PC-9 (cell line): ENCODE measurements at regions not wholly inside any gene's neighbourhood (a gene's known extent, or its start where the extent isn't known, plus 50 kb on each side); places are given as distances from the start of the nearest gene placed in this dataset.

Experiments used
- BruUV-seq: library from RNA; stranded (reverse); fragments of 400-500 nt; replicated peaks from 2 replicates; lab custom pipeline; 2021; lab: Mats Ljungman, UMichigan
- CTCF ChIA-PET: fragments of 300-600 bp; sonication (Branson Sonifier 250); formaldehyde crosslinking; loops from one replicate; lab custom pipeline; 2022; ENCODE audit warnings: antibody characterized with exemption; lab: Charles Lee
- POLR2A ChIA-PET: fragments of 300-600 bp; sonication (Branson Sonifier 250); formaldehyde crosslinking; loops from one replicate; lab custom pipeline; 2022; ENCODE audit warnings: antibody characterized with exemption; ENCODE audit not compliant: unreplicated experiment; lab: Charles Lee
- DNase-seq, 2 experiments: peaks; one replicate each; pipeline versions ENCODE4 v3.0.0 to v3.0.0-alpha.2; 2015 to 2022; ENCODE audit warnings: mixed read lengths in 1 of 2
- H2AFZ ChIP-seq: fragments of 200-600 bp; sonication (generic); 2 replicates; pipeline ENCODE4 v1.8.1; 2017; ENCODE audit warnings: antibody characterized with exemption
- H3F3A ChIP-seq: fragments of 200-600 bp; sonication (generic); 2 replicates; pipeline ENCODE4 v1.8.1; 2017; ENCODE audit warnings: antibody characterized with exemption, mild to moderate bottlenecking, low read depth; ENCODE audit not compliant: insufficient read depth
- H3K27ac ChIP-seq: fragments of 200-600 bp; sonication (generic); 2 replicates; pipeline ENCODE4 v1.6.1; 2016; ENCODE audit warnings: mixed run types
- H3K27me3 ChIP-seq: fragments of 200-600 bp; sonication (generic); 2 replicates; pipeline ENCODE4 v1.6.1; 2016; ENCODE audit warnings: low read depth, mixed run types; ENCODE audit not compliant: insufficient read depth
- H3K36me3 ChIP-seq: fragments of 200-600 bp; sonication (generic); 2 replicates; pipeline ENCODE4 v1.6.1; 2016; ENCODE audit warnings: low read depth, mixed run types
- H3K4me1 ChIP-seq: fragments of 200-600 bp; sonication (generic); replicated peaks from 2 replicates; pipeline ENCODE4 v1.6.1; 2016; ENCODE audit warnings: mixed run types; ENCODE audit not compliant: insufficient read depth
- H3K4me2 ChIP-seq: fragments of 200-600 bp; sonication (generic); 2 replicates; pipeline ENCODE4 v1.6.1; 2017; ENCODE audit warnings: mixed run types
- H3K4me3 ChIP-seq: fragments of 200-600 bp; sonication (generic); 2 replicates; pipeline ENCODE4 v1.6.1; 2016; ENCODE audit warnings: mixed run types
- H3K79me2 ChIP-seq: fragments of 200-600 bp; sonication (generic); 2 replicates; pipeline ENCODE4 v1.6.1; 2017; ENCODE audit warnings: low read depth, mixed run types
- H3K9me2 ChIP-seq: fragments of 200-600 bp; sonication (generic); 2 replicates; pipeline ENCODE4 v1.8.1; 2017; ENCODE audit warnings: mild to moderate bottlenecking; ENCODE audit not compliant: insufficient read depth
- H3K9me3 ChIP-seq: fragments of 200-600 bp; sonication (generic); 2 replicates; pipeline ENCODE4 v1.8.1; 2016; ENCODE audit warnings: low read depth; ENCODE audit not compliant: insufficient read depth
- H4K20me1 ChIP-seq: fragments of 200-600 bp; sonication (generic); 2 replicates; pipeline ENCODE4 v1.8.1; 2017; ENCODE audit not compliant: insufficient read depth
- EZH2 ChIP-seq: fragments of 200-600 bp; sonication (generic); IDR thresholded peaks from 2 replicates; pipeline ENCODE4 v1.8.0; 2017; ENCODE audit warnings: antibody characterized with exemption, low read depth
- intact Hi-C: fragments of 100-400 bp; cut with micrococcal nuclease; formaldehyde crosslinking; loops from one replicate; pipeline ENCODE4 v1.10.0; 2022; ENCODE audit not compliant: unreplicated experiment
- TF ChIP-seq, protein P1 (sequence below): fragments of 200-600 bp; sonication (generic); conservative IDR thresholded peaks from 2 replicates; pipeline ENCODE4 v1.6.1; 2017; ENCODE audit warnings: mixed run types, antibody characterized with exemption, mild to moderate bottlenecking, moderate library complexity

DNA sequence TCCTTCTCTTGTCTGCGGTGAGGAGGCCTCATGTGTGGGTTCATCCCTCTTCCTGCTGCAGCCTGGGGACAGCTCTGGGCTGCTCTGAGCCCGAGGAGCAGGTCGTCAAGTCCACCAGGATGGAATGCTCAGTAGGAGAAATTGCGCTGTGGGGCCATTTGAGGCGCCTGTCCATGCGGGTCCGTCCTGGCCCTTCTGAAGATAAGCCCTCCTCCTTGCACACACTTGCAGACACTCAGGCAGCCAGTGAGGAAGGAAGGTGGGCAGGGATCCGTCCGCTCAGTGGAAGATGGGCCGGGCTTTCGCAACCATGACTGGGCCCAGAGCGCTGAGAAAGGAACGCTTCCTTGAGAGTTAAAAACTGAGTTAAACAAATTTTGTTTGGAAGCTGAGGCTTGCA is 356.8 kb downstream of the GLRX3 start:
- BruUV-seq: no TSS peak
- ChIA-PET POLR2A (no interaction called here), CTCF (no interaction called here)
- intact Hi-C loops: no loop called here
- no peaks in the 10 kb centered on the region for H3K79me2 ChIP-seq
- H3K4me1 ChIP-seq: no peaks in the 10 kb centered on the region
- no peak for TF ChIP-seq EZH2
- H3K9me3 ChIP-seq: no peaks in the 10 kb centered on the region
- no peak overlapping the region for H3K4me2 ChIP-seq
- no peak overlapping the region for H3K4me3 ChIP-seq
- no peaks in the 10 kb centered on the region for H3F3A ChIP-seq
- no peak overlapping the region for H3K27ac ChIP-seq
- no peaks in the 10 kb centered on the region for H4K20me1 ChIP-seq
- no peak overlapping the region for H2AFZ ChIP-seq
- H3K36me3 ChIP-seq: no peaks in the 10 kb centered on the region
- H3K9me2 ChIP-seq: no peaks in the 10 kb centered on the region
- DNase-seq: no peak
- H3K27me3 ChIP-seq: no peaks in the 10 kb centered on the region

DNA sequence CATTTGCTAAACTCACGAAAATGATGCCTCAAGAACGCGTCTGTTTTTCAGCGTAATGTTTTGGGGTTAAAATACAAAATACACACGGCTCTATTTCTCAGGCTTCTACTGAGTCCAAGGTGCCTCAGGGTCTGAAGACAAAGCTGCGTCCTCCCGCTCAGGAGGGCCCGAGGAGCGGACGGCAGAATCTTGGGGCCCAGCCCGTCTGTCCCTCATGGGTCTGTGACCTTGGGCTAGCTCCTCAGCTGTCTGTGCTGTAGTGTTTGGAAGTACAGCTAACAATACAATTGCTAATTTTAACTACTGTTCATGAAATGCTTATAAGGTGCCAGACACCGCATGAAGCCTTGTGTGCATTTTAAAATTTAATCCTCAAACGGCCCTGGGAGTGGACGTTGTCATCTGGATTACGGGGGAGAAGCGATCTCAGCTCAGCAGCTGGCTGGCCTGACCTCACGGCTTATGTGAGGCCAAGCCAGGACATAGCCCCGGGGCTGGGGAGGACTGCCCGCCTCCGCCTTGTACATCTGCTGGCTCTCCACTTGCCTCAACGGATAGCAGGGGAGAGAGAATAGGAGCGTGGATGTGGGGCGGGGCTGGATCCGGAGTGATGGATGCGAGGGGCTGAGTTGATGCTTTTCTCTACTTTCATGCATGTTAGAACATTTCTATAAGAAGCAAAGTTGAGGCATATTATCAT is 357.4 kb downstream of the GLRX3 start:
- no peak for TF ChIP-seq EZH2
- TF ChIP-seq, protein P1, sequence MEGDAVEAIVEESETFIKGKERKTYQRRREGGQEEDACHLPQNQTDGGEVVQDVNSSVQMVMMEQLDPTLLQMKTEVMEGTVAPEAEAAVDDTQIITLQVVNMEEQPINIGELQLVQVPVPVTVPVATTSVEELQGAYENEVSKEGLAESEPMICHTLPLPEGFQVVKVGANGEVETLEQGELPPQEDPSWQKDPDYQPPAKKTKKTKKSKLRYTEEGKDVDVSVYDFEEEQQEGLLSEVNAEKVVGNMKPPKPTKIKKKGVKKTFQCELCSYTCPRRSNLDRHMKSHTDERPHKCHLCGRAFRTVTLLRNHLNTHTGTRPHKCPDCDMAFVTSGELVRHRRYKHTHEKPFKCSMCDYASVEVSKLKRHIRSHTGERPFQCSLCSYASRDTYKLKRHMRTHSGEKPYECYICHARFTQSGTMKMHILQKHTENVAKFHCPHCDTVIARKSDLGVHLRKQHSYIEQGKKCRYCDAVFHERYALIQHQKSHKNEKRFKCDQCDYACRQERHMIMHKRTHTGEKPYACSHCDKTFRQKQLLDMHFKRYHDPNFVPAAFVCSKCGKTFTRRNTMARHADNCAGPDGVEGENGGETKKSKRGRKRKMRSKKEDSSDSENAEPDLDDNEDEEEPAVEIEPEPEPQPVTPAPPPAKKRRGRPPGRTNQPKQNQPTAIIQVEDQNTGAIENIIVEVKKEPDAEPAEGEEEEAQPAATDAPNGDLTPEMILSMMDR: no peak

DNA sequence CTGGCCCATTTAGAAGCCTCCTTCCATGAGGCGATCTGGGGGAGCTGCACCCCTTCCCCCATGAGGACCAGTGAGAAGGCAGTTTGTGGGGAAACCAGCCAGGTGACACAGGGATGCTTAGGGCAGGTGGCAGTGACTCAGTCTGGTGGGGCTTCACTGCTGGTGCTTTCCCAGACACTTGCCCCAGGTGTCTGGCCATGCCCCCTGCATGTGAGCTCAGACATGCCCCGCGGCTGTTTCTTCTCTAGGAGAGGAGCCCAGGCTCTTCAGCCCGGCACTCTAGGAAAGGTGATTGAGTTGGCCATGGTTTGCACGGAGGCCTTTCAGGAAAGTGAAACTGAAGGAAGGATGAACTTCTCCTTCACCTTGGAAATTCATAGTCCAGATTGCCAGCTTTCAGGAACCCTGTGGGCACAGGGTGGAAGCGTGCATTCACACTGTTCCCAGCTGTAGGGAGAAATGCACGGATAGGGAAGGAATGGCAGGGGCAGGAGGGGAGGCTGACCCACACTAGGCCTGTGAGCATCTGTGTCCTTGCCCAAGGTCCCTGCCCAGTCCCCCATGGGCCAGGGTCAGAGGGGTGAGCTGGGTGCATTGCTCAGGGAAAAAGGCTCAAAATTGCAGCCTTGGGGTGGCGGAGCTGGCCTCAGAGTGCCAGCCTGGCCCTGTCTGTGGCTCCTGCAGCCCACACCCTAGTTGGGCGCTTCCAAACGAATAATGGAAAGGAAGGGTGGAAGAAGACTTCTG is 359.1 kb downstream of the GLRX3 start:
- H3K4me2 ChIP-seq: no peak overlapping the region
- H3K4me1 ChIP-seq: no peaks in the 10 kb centered on the region
- no peak overlapping the region for H3K27ac ChIP-seq
- no peaks in the 10 kb centered on the region for H3F3A ChIP-seq
- no TSS peak for BruUV-seq
- H3K27me3 ChIP-seq: no peaks in the 10 kb centered on the region
- CTCF ChIA-PET: no interaction called here
- H4K20me1 ChIP-seq: no peaks in the 10 kb centered on the region
- no peak overlapping the region for H2AFZ ChIP-seq
- TF ChIP-seq, protein P1: no peak
- TF ChIP-seq EZH2: no peak
- H3K9me2 ChIP-seq: no peaks in the 10 kb centered on the region
- intact Hi-C loops: no loop called here
- no peaks in the 10 kb centered on the region for H3K36me3 ChIP-seq
- no peaks in the 10 kb centered on the region for H3K9me3 ChIP-seq
- no peak overlapping the region for H3K4me3 ChIP-seq
- no peak for DNase-seq
- H3K79me2 ChIP-seq: no peaks in the 10 kb centered on the region
- POLR2A ChIA-PET: no interaction called here

More for the DNA sequence above, 357.4 kb downstream of the GLRX3 start:
- H2AFZ ChIP-seq: no peak overlapping the region
- H3K9me3 ChIP-seq: no peaks in the 10 kb centered on the region
- no peaks in the 10 kb centered on the region for H3K4me1 ChIP-seq
- no peak for DNase-seq
- H3K4me3 ChIP-seq: no peak overlapping the region
- no peaks in the 10 kb centered on the region for H3F3A ChIP-seq
- H3K36me3 ChIP-seq: no peaks in the 10 kb centered on the region
- no peaks in the 10 kb centered on the region for H4K20me1 ChIP-seq
- no peak overlapping the region for H3K27ac ChIP-seq
- H3K4me2 ChIP-seq: no peak overlapping the region
- H3K79me2 ChIP-seq: no peaks in the 10 kb centered on the region
- intact Hi-C loops: no loop called here
- no TSS peak for BruUV-seq
- ChIA-PET CTCF (no interaction called here), POLR2A (no interaction called here)
- no peaks in the 10 kb centered on the region for H3K27me3 ChIP-seq
- H3K9me2 ChIP-seq: no peaks in the 10 kb centered on the region
